Bronchial epithelial cell (primary cell): ENCODE measurements at regions not wholly inside any gene's neighbourhood (a gene's known extent, or its start where the extent isn't known, plus 50 kb on each side); places are given as distances from the start of the nearest gene placed in this dataset.
"Not testable (repeated sequence)": the region's sequence is repeated elsewhere in the genome, so short reads cannot be mapped to it uniquely, and the experiment has no call there.

Experiments
- DNase-seq: peaks from one replicate; pipeline ENCODE4 v3.0.0-alpha.2; 2010; ENCODE audit warnings: low read depth
- FAIRE-seq: peaks from 2 replicates; lab custom pipeline; 2011; peaks lifted over from hg19 to GRCh38; lab: Jason Lieb, UNC
- H3K27me3 ChIP-seq: 2 replicates; pipeline ENCODE4 v1.5.1; 2011; ENCODE audit warnings: low read length; ENCODE audit not compliant: control insufficient read depth, insufficient read depth
- H3K36me3 ChIP-seq: 2 replicates; pipeline ENCODE4 v1.5.1; 2011; ENCODE audit warnings: low read length; ENCODE audit not compliant: control insufficient read depth, insufficient read depth
- H3K4me3 ChIP-seq: 2 replicates; pipeline ENCODE4 v1.5.1; 2011; ENCODE audit warnings: mild to moderate bottlenecking, low read depth, low read length, control low read depth
- CTCF ChIP-seq: IDR thresholded peaks from 2 replicates; pipeline ENCODE4 v1.5.1; 2011; ENCODE audit warnings: mild to moderate bottlenecking, moderate library complexity, low read length, control low read depth, inconsistent platforms; ENCODE audit not compliant: insufficient read depth, severe bottlenecking

- FAIRE-seq (no peak), DNase-seq (peak; percentile 39)
- no peaks in the 10 kb centered on the region for H3K36me3 ChIP-seq
- H3K4me3 ChIP-seq: no peak overlapping the region
- TF ChIP-seq CTCF: no peak
- no peaks in the 10 kb centered on the region for H3K27me3 ChIP-seq
Observed at GRCh38 chr7:142511801-142512200, 237.5 kb upstream of the PRSS1 start.

- Histone ChIP-seq H3K36me3 (no peaks in the 10 kb centered on the region), H3K4me3 (no peak overlapping the region), H3K27me3 (no peaks in the 10 kb centered on the region)
- TF ChIP-seq CTCF: no peak
- DNase-seq: no peak
- FAIRE-seq: no peak
Observed at GRCh38 chr7:142511374-142511773, 237.9 kb upstream of the PRSS1 start.

- H3K27me3 ChIP-seq, DNase-seq, FAIRE-seq, H3K4me3 ChIP-seq, H3K36me3 ChIP-seq: not testable (repeated sequence)
Observed at GRCh38 chr7:142509235-142509634, 240.0 kb upstream of the PRSS1 start.

- FAIRE-seq: no peak
- no peak for TF ChIP-seq CTCF
- peaks cover 2% of the 10 kb centered on the region for H3K27me3 ChIP-seq
- no peak overlapping the region for H3K4me3 ChIP-seq
- no peaks in the 10 kb centered on the region for H3K36me3 ChIP-seq
- DNase-seq: peak; percentile 97
Observed at GRCh38 chr7:142508251-142508650, 241.0 kb upstream of the PRSS1 start.

GRCh38 chr7:142507799-142508198 lies 241.5 kb upstream of the PRSS1 start:
- no peak for TF ChIP-seq CTCF
- H3K4me3 ChIP-seq: no peak overlapping the region
- no peak for DNase-seq
- FAIRE-seq: no peak
- no peaks in the 10 kb centered on the region for H3K36me3 ChIP-seq
- H3K27me3 ChIP-seq: peaks cover 2% of the 10 kb centered on the region

- H3K36me3 ChIP-seq, FAIRE-seq: not testable (repeated sequence)
Observed at GRCh38 chr7:142507066-142507465, 242.2 kb upstream of the PRSS1 start.

GRCh38 chr7:142506601-142507000 lies 242.7 kb upstream of the PRSS1 start:
- H3K27me3 ChIP-seq: peaks cover 2% of the 10 kb centered on the region
- no peak overlapping the region for H3K4me3 ChIP-seq
- DNase-seq (no peak), FAIRE-seq (no peak)
- TF ChIP-seq CTCF: no peak
- no peaks in the 10 kb centered on the region for H3K36me3 ChIP-seq

More at GRCh38 chr7:142507066-142507465, 242.2 kb upstream of the PRSS1 start:
- not testable (repeated sequence) for H3K27me3 ChIP-seq, DNase-seq, H3K4me3 ChIP-seq

- DNase-seq, FAIRE-seq, H3K4me3 ChIP-seq, H3K36me3 ChIP-seq, H3K27me3 ChIP-seq: not testable (repeated sequence)
Observed at GRCh38 chr7:142503949-142504348, 245.3 kb upstream of the PRSS1 start.
